Endothelial cell of umbilical vein (primary cell): ENCODE measurements at regions not wholly inside any gene's neighbourhood (a gene's known extent, or its start where the extent isn't known, plus 50 kb on each side); places are given as distances from the start of the nearest gene placed in this dataset.

Source experiments
- BruUV-seq: library from RNA; stranded (reverse); fragments of 400-500 nt; replicated peaks from 2 replicates; lab custom pipeline; 2021; lab: Mats Ljungman, UMichigan
- CTCF ChIA-PET: fragments of 300-600, 350-600 bp; sonication (Branson Sonifier 250); formaldehyde crosslinking; loops from one replicate; lab custom pipeline; 2021; ENCODE audit warnings: antibody characterized with exemption, inconsistent platforms; lab: Charles Lee
- POLR2A ChIA-PET: fragments of 300-600, 350-600 bp; sonication (Branson Sonifier 250); formaldehyde crosslinking; loops from one replicate; lab custom pipeline; 2021; ENCODE audit warnings: antibody characterized with exemption, inconsistent platforms; lab: Charles Lee
- DNase-seq: peaks from one replicate; pipeline ENCODE4 v3.0.0-alpha.2; 2011; ENCODE audit warnings: low read depth, low spot score
- FAIRE-seq: peaks from 2 replicates; lab custom pipeline; 2011; peaks lifted over from hg19 to GRCh38; lab: Jason Lieb, UNC
- H2AFZ ChIP-seq: 2 replicates; pipeline ENCODE4 v1.6.0; 2012; ENCODE audit warnings: low read depth, low read length, control low read depth, inconsistent platforms
- H3K27ac ChIP-seq: 2 replicates; pipeline ENCODE4 v1.5.1; 2011; ENCODE audit warnings: low read depth, mild to moderate bottlenecking, control low read depth, low read length, moderate library complexity; ENCODE audit not compliant: insufficient read depth
- H3K27me3 ChIP-seq, 2 experiments: 2 replicates each; pipeline versions ENCODE4 v1.6.0 to v1.6.1; 2011; ENCODE audit warnings: low read length in 2 of 2, mixed read lengths in 1 of 2; ENCODE audit not compliant: control insufficient read depth in 2 of 2, insufficient read depth in 2 of 2
- H3K36me3 ChIP-seq, 2 experiments: 2 replicates in 1 of 2; 3 replicates in 1 of 2; pipeline ENCODE4 v1.5.1; 2011; ENCODE audit warnings: low read length in 2 of 2, mild to moderate bottlenecking in 1 of 2, moderate library complexity in 1 of 2; ENCODE audit not compliant: control insufficient read depth in 2 of 2, insufficient read depth in 2 of 2; ENCODE audit errors: extremely low read depth in 1 of 2
- H3K4me1 ChIP-seq: 3 replicates; pipeline ENCODE4 v1.5.1; 2011; ENCODE audit warnings: mild to moderate bottlenecking, low read length; ENCODE audit not compliant: control insufficient read depth, insufficient read depth; ENCODE audit errors: extremely low read depth
- H3K4me2 ChIP-seq: 2 replicates; pipeline ENCODE4 v1.6.1; 2011; ENCODE audit warnings: low read length, control low read depth, mixed read lengths; ENCODE audit not compliant: insufficient read depth
- H3K4me3 ChIP-seq, 3 experiments: fragments of 200-600 bp in 1 of 3; sonication (generic), shearing (Covaris generic) in 1 of 3; replicated peaks in 1 of 3; 2 replicates each; pipeline ENCODE4 v1.5.1; 2011 to 2016; ENCODE audit warnings: control low read depth in 3 of 3, low read length in 3 of 3, mild to moderate bottlenecking in 2 of 3, inconsistent platforms in 1 of 3, low read depth in 1 of 3, moderate library complexity in 1 of 3; ENCODE audit not compliant: insufficient read depth in 1 of 3
- H3K79me2 ChIP-seq: 2 replicates; pipeline ENCODE4 v1.6.0; 2012; ENCODE audit warnings: low read length, inconsistent platforms; ENCODE audit not compliant: control insufficient read depth, insufficient read depth
- H3K9ac ChIP-seq: replicated peaks from 2 replicates; pipeline ENCODE3; 2011; ENCODE audit warnings: low read length, control low read depth; ENCODE audit not compliant: insufficient read depth; ENCODE audit errors: extremely low read depth
- H3K9me1 ChIP-seq: replicated peaks from 3 replicates; pipeline ENCODE4 v1.6.0; 2011; ENCODE audit warnings: mild to moderate bottlenecking, low read length; ENCODE audit not compliant: control insufficient read depth, insufficient read depth; ENCODE audit errors: extremely low read depth
- H3K9me3 ChIP-seq: replicated peaks from 2 replicates; pipeline ENCODE4 v1.5.1; 2012; ENCODE audit warnings: low read length, inconsistent platforms; ENCODE audit not compliant: control insufficient read depth, insufficient read depth
- H4K20me1 ChIP-seq: replicated peaks from 2 replicates; pipeline ENCODE3; 2011; ENCODE audit warnings: mild to moderate bottlenecking, low read length; ENCODE audit not compliant: control insufficient read depth, insufficient read depth; ENCODE audit errors: extremely low read depth
- EZH2 ChIP-seq: IDR thresholded peaks from 2 replicates; pipeline ENCODE4 v1.6.1; 2012; ENCODE audit warnings: borderline replicate concordance, low read depth, mild to moderate bottlenecking, moderate library complexity, low read length, inconsistent platforms; ENCODE audit not compliant: severe bottlenecking
- FOS ChIP-seq: IDR thresholded peaks from 2 replicates; pipeline ENCODE4 v1.6.1; 2011; ENCODE audit warnings: mild to moderate bottlenecking, low read length, moderate library complexity, borderline replicate concordance; ENCODE audit not compliant: insufficient read depth
- GATA2 ChIP-seq: IDR thresholded peaks from 2 replicates; pipeline ENCODE4 v1.7.0; 2011; ENCODE audit warnings: low read depth, mild to moderate bottlenecking, moderate library complexity, mixed read lengths, low read length; ENCODE audit not compliant: insufficient read length, insufficient read depth
- JUN ChIP-seq: IDR thresholded peaks from 2 replicates; pipeline ENCODE4 v1.6.1; 2011; ENCODE audit warnings: borderline replicate concordance, low read depth; ENCODE audit not compliant: insufficient read length, insufficient read depth
- MAX ChIP-seq: IDR thresholded peaks from 2 replicates; pipeline ENCODE4 v1.6.1; 2011; ENCODE audit not compliant: insufficient read depth, insufficient read length
- MYC ChIP-seq: IDR thresholded peaks from one replicate; pipeline ENCODE4 v1.6.1; 2011; ENCODE audit warnings: mild to moderate bottlenecking, low read depth, low read length
- POLR2A ChIP-seq: IDR thresholded peaks from 2 replicates; pipeline ENCODE4 v1.6.1; 2012; ENCODE audit warnings: low read depth, mild to moderate bottlenecking, control low read depth, low read length
- POLR2AphosphoS5 ChIP-seq: IDR thresholded peaks from 2 replicates; pipeline ENCODE4 v1.6.1; 2012; ENCODE audit warnings: low read depth, mild to moderate bottlenecking, control low read depth, low read length, moderate library complexity; ENCODE audit not compliant: insufficient read depth
- dilution Hi-C: fragments of 300-500 bp; cut with MboI; formaldehyde crosslinking; loops from one replicate; pipeline ENCODE4 v1.15.0; 2019; ENCODE audit warnings: low sequenced_read_pairs; ENCODE audit not compliant: extremely low pct_ligation_motif_present
- intact Hi-C: fragments of 100-400 bp; cut with micrococcal nuclease; formaldehyde crosslinking; loops from one replicate; pipeline ENCODE4 v1.10.0; 2022
- TF ChIP-seq, protein P1 (sequence below), 2 donors: IDR thresholded peaks; 1 replicate in 1 of 2; 2 replicates in 1 of 2; pipeline ENCODE4 v1.5.1; 2011; ENCODE audit warnings: low read length in 2 of 2, mild to moderate bottlenecking in 2 of 2, moderate library complexity in 2 of 2, control low read depth in 1 of 2, inconsistent platforms in 1 of 2, low read depth in 1 of 2; ENCODE audit not compliant: insufficient read depth in 1 of 2; ENCODE audit errors: extremely low read depth in 1 of 2

- H3K79me2 ChIP-seq, result no peaks in the 10 kb centered on the region
- H4K20me1 ChIP-seq, result no peaks in the 10 kb centered on the region
- intact Hi-C loops (loop anchor here (2.0 kb wide), 1 partner anchor 1646 kb away; no protein-coding TSS in a partner anchor), dilution Hi-C loops (no loop called here)
- TF ChIP-seq POLR2A (no peak), GATA2 (no peak), POLR2AphosphoS5 (no peak), EZH2 (no peak), MYC (no peak), MAX (no peak), FOS (no peak), JUN (no peak)
- TF ChIP-seq, protein P1, sequence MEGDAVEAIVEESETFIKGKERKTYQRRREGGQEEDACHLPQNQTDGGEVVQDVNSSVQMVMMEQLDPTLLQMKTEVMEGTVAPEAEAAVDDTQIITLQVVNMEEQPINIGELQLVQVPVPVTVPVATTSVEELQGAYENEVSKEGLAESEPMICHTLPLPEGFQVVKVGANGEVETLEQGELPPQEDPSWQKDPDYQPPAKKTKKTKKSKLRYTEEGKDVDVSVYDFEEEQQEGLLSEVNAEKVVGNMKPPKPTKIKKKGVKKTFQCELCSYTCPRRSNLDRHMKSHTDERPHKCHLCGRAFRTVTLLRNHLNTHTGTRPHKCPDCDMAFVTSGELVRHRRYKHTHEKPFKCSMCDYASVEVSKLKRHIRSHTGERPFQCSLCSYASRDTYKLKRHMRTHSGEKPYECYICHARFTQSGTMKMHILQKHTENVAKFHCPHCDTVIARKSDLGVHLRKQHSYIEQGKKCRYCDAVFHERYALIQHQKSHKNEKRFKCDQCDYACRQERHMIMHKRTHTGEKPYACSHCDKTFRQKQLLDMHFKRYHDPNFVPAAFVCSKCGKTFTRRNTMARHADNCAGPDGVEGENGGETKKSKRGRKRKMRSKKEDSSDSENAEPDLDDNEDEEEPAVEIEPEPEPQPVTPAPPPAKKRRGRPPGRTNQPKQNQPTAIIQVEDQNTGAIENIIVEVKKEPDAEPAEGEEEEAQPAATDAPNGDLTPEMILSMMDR (IDR thresholded peaks at IDR 0.05; ENCODE audit: extremely low read depth in 1 of 2, insufficient read depth in 1 of 2, low read depth in 1 of 2, low read length in 2 of 2), result no peak
- H2AFZ ChIP-seq, result no peak overlapping the region
- H3K36me3 ChIP-seq, result no peaks in the 10 kb centered on the region
- no peak overlapping the region for H3K4me3 ChIP-seq
- H3K27me3 ChIP-seq, result peaks cover 22 to 29% of the 10 kb centered on the region in 2 experiments
- no peak overlapping the region for H3K27ac ChIP-seq
- BruUV-seq, result no TSS peak
- ChIA-PET POLR2A (no interaction called here), CTCF (interaction anchor here (1.4 to 4.9 kb wide), 3 partner anchors 1277 to 1658 kb away, joined by 3 to 82 read pairs (median 3); no protein-coding TSS in a partner anchor)
- H3K9me3 ChIP-seq, result no peaks in the 10 kb centered on the region
- no peaks in the 10 kb centered on the region for H3K4me1 ChIP-seq
- no peak overlapping the region for H3K4me2 ChIP-seq
- no peak overlapping the region for H3K9ac ChIP-seq
- DNase-seq (no peak), FAIRE-seq (no peak)
- no peaks in the 10 kb centered on the region for H3K9me1 ChIP-seq
These were observed 1336.9 kb downstream of the BRD1 start for GRCh38 chr22:48490500-48491411.
